Cerebellar cortex (tissue), 1 donor: ENCODE measurements at regions not wholly inside any gene's neighbourhood (a gene's known extent, or its start where the extent isn't known, plus 50 kb on each side); places are given as distances from the start of the nearest gene placed in this dataset.
A peak's percentile ranks its signal among the peaks of the same experiment; 100 is the strongest.
"Not testable (repeated sequence)": the region's sequence is repeated elsewhere in the genome, so short reads cannot be mapped to it uniquely, and the experiment has no call there.

Experiments used
- DNase-seq: peaks from one replicate; pipeline ENCODE4 v3.0.0-alpha.2; 2015; ENCODE audit warnings: low spot score

- no peak for DNase-seq
These were observed 212.5 kb downstream of the BCHE start for GRCh38 chr3:165624761-165625160.

DNA sequence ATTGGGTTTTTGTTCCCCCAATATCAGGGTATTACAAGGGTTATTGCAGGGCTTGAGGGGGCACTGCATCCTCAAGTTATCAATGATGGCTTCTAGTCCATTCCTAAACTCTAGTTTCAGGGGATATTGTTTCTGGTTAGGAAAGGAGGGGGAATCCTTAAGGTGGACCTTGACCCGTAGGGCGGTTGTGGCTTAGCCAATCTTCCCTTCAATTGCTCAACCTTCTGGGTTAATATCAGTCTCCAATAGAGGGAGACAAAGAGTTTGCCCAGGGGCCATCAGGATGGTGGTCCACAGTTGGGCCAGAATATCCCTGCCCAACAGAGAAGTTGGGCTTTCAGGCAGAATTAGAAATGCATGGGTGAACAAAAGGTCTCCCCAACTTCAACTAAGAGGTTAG is 214.9 kb downstream of the BCHE start:
- DNase-seq = no peak

- no peak for DNase-seq
These were observed 218.2 kb downstream of the BCHE start for GRCh38 chr3:165619069-165619468.

DNA sequence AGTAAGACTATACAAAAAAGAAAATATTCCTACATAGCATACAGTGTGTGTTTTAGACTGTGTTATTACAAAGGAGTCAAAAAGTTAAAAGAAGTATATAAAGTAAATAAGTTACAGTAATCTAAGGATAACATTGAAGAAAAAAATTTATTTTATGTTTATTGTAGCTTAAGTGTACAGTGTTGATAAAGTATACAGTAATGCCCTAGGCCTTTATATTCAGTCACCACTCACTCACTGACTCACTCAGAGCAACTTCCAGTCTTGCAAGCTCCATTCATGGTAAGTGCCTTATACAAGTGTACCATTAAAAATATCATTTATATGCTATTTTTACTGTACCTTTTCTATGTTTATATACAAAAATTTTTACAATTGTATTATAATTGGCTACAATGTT is 220.1 kb downstream of the BCHE start:
- no peak for DNase-seq

DNA sequence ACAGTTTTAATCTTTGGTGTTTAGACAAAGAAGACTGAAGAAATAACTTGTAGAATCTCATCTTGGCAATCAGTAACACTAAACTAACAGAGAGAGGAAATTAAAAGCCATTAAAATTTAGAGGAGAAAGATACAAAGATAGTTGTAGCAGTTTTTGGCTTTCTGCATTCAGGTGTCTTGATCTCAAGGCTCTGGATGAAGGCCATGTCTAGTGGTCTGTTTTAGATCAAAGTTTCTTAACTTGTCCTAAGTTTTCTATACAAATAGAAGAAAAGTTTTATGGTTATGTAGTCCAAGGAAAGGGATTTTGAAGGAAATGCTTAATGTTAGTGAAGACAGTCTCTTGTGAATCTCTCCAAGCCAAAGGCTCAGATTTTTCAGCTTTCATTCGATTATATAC is 222.9 kb downstream of the BCHE start:
- no peak for DNase-seq

- no peak for DNase-seq
These were observed 224.2 kb downstream of the BCHE start for GRCh38 chr3:165613014-165613413.

DNA sequence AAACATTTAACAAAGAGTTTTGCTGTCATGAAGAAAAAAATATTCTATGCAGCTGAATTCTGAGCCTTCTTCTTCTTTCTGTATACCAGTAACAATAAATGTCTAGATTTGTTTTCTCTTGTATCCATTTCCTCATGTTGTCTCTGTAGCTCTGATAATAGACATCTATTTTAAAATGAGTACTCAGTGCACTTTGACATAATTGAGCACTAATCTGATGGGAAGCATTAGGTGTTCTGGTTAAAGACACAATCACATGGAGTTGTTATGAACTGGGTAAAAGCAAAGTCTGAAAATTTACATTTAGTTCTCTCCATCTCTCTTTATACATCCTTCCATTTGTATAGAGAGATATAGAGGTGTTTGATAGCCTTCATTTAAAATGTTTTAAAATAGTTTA is 230.0 kb downstream of the BCHE start:
- no peak for DNase-seq

GRCh38 chr3:165603196-165603595 is 234.0 kb downstream of the BCHE start:
- no peak for DNase-seq

DNA sequence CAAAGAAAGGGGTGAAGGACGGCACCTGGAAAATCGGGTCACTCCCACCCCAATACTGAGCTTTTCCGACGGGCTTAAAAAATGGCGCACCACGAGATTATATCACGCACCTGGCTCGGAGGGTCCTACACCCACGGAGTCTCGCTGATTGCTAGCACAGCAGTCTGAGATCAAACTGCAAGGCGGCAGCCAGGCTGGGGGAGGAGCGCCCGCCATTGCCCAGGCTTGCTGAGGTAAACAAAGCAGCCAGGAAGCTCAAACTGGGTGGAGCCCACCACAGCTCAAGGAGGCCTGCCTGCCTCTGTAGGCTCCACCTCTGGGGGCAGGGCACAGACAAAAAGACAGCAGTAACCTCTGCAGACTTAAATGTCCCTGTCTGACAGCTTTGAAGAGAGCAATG is 264.7 kb downstream of the BCHE start:
- DNase-seq = not testable (repeated sequence)

- DNase-seq = no peak
These were observed 268.2 kb downstream of the BCHE start for GRCh38 chr3:165568907-165569462.

DNA sequence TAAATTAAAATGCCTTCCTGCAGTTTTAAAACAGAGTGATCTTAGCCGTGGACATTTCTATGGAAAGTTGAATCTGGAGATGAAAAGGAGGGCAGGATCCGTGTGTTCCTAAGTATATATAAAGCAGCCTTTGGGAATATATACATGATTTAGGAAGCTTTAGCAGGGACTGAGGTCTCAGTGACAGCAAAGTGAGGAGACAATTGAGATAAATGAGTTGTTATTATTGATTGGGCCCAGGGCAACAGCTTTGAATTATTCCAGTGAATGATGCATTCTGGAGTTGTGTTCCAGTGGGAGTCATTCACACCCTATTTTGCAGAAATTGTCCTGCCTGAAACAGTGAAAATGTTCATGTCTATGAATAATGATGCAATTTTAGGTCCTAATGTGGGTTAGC is 281.4 kb downstream of the BCHE start:
- no peak for DNase-seq

GRCh38 chr3:165553371-165553770 is 283.9 kb downstream of the BCHE start:
- no peak for DNase-seq

- DNase-seq = peak; percentile 18
These were observed 287.6 kb downstream of the BCHE start for GRCh38 chr3:165549665-165550064.

- no peak for DNase-seq
These were observed 288.2 kb downstream of the BCHE start for GRCh38 chr3:165549037-165549436.

DNA sequence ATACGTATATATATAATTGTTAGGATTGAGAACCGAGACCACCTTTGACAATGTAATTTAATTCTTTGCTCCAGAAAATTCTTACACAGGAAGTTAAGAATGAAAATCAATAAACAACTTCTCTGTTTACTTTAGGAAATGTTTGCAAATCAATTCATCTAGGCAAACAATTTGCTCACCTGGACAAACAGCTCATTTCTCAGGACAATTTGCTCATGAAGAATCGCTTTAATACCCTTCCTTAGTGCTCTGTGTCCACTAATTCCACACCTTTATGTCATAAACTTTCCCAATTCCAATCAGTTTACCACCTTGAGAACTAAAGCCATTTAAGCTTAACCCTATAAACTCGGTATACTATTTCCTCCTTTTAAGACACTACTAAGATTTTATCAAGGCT is 292.2 kb downstream of the BCHE start:
- no peak for DNase-seq

DNA sequence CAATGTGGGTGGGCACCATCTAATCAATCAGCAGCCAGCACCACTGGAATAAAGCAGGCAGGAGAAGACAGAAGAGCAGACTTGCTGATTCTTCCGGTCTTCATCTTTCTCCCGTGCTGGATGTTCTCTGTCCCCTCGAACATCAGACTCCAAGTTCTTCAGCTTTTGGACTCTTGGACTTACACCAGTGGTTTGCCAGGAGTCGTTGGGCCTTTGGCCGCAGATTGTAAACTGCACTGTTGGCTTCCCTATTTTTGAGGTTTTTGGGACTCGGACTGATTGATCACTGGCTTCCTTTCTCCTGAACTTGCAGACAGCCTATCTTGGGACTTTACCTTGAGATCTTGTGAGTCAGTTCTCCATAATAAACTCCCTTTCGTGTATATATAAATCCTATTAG is 292.8 kb downstream of the BCHE start:
- DNase-seq = no peak

DNA sequence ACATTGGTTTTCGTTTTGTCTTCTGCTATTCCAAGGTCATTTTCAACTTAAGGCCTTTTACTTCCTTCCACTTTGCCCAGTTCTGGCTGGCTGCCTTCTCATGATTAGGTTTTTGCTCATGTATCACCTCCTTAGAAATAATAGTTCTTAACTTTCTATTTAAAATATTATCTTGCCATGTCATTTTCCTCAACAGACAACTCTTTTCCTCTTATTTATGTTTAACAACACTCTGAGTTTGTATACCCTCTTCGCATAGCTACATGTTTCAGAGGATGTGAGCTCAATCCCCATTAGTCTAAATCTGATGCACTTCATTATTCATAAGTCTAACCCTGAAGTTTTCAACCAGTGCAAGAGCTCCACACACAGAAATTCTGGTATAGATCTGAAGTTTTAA is 299.1 kb downstream of the BCHE start:
- no peak for DNase-seq

- DNase-seq = peak; percentile 96
These were observed 304.4 kb downstream of the BCHE start for GRCh38 chr3:165532851-165533250.

DNA sequence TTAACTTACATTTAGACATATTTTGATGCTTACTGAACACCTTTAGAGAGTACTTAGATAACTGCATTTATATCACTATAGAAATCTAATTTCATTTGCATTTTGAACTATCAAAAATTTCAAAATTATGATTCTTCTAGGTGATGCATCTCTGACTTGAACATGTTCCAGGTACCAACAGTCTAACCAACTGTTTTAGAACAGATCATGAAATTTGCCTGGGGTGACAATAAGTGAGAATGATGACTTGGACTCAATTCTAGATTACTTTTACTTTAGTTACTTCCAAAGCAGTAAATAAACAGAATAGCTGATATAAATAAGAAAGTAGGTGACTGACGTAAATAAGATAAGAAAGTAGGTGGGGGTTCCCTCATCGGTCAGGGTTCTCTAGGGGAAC is 307.8 kb downstream of the BCHE start:
- DNase-seq = peak; percentile 77

DNA sequence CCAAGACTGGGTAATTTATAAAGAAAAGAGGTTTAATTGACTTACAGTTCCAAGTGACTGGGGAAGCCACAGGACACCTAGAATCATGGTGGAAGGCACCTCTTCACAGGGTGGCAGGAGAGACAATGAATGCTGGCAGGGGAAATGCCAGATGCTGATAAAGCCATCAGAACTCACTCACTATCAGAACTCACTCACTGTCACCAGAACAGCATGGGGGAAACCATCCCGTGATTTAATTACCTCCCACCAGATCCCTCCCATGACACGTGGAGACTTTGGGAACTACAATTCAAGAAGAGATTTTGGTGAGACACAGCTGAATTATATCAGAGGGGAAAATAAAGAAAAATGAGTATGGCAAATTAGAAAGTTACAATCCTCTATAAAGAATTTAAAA is 310.9 kb downstream of the BCHE start:
- no peak for DNase-seq

- DNase-seq = no peak
These were observed 313.4 kb downstream of the BCHE start for GRCh38 chr3:165523801-165524200.

GRCh38 chr3:165522386-165522785 is 314.8 kb downstream of the BCHE start:
- peak; percentile 94 for DNase-seq

GRCh38 chr3:165521131-165521871 is 315.9 kb downstream of the BCHE start:
- peak; percentile 44 for DNase-seq

DNA sequence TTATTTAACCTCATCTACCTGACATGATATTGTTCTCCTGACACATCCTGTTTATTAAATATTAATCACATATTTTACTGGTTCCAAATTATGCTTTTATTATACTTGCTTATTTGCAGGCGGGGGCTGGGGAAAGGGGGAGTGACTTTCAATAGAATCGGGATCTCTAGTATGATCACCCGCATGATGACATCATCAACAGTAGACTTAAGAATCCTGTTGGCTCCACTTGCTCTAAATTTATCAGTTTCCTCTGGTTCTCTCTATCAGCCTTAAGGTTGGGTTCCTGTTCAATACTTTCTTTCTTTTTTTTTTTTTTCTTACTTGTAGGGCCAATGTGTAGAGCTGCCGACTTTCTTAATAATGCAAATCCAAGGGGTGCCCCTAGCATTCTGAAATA is 317.5 kb downstream of the BCHE start:
- DNase-seq = no peak
